AG09319 (cell line): ENCODE measurements at regions not wholly inside any gene's neighbourhood (a gene's known extent, or its start where the extent isn't known, plus 50 kb on each side); places are given as distances from the start of the nearest gene placed in this dataset.

Experiments used
- DNase-seq: peaks from one replicate; pipeline ENCODE4 v3.0.0-alpha.2; 2010; ENCODE audit warnings: low read depth; ENCODE audit errors: extremely low read depth
- CTCF ChIP-seq: IDR thresholded peaks from 2 replicates; pipeline ENCODE4 v1.5.1; 2011; ENCODE audit warnings: low read depth, mild to moderate bottlenecking, inconsistent platforms, low read length, moderate library complexity

- no peak for DNase-seq
- no peak for TF ChIP-seq CTCF
These were observed 160.4 kb downstream of the ZIC5 start for GRCh38 chr13:99811067-99811700.

- no peak for TF ChIP-seq CTCF
These were observed 161.6 kb downstream of the ZIC5 start for GRCh38 chr13:99809926-99810325.

GRCh38 chr13:99809496-99809895 lies 162.1 kb downstream of the ZIC5 start:
- no peak for DNase-seq
- no peak for TF ChIP-seq CTCF

More at GRCh38 chr13:99809926-99810325, 161.6 kb downstream of the ZIC5 start:
- no peak for DNase-seq

GRCh38 chr13:99808786-99809185 lies 162.8 kb downstream of the ZIC5 start:
- TF ChIP-seq CTCF = no peak
- DNase-seq = no peak

- no peak for DNase-seq
- no peak for TF ChIP-seq CTCF
These were observed 164.9 kb downstream of the ZIC5 start for GRCh38 chr13:99806671-99807070.

GRCh38 chr13:99805361-99805760 lies 166.2 kb downstream of the ZIC5 start:
- no peak for DNase-seq
- no peak for TF ChIP-seq CTCF

GRCh38 chr13:99803141-99803540 lies 168.4 kb downstream of the ZIC5 start:
- TF ChIP-seq CTCF = no peak
- DNase-seq = no peak
